GM12892 (cell line): ENCODE measurements at regions not wholly inside any gene's neighbourhood (a gene's known extent, or its start where the extent isn't known, plus 50 kb on each side); places are given as distances from the start of the nearest gene placed in this dataset.

Source experiments
- DNase-seq: peaks from one replicate; pipeline ENCODE4 v3.0.0; 2011; ENCODE audit not compliant: insufficient read length
- FAIRE-seq: peaks from 2 replicates; lab custom pipeline; 2011; peaks lifted over from hg19 to GRCh38; lab: Jason Lieb, UNC
- POLR2A ChIP-seq: IDR thresholded peaks from 2 replicates; pipeline ENCODE4 v1.6.1; 2011; ENCODE audit warnings: low read depth, low read length, control low read depth
- POLR2AphosphoS5 ChIP-seq: IDR thresholded peaks from 2 replicates; pipeline ENCODE4 v1.6.1; 2011; ENCODE audit warnings: low read depth, low read length, control low read depth
- TAF1 ChIP-seq: IDR thresholded peaks from 2 replicates; pipeline ENCODE4 v1.6.1; 2011; ENCODE audit warnings: low read depth, mild to moderate bottlenecking, control low read depth, low read length, borderline replicate concordance

GRCh38 chr2:128384956-128385355 is 66.3 kb upstream of the HS6ST1 start:
- no peak for TF ChIP-seq POLR2A
- TF ChIP-seq POLR2AphosphoS5: no peak
- TF ChIP-seq TAF1: no peak
- no peak for DNase-seq
- no peak for FAIRE-seq

GRCh38 chr2:128385365-128385764 is 66.7 kb upstream of the HS6ST1 start:
- no peak for DNase-seq
- no peak for FAIRE-seq
- TF ChIP-seq POLR2A (no peak), POLR2AphosphoS5 (no peak), TAF1 (no peak)

DNA sequence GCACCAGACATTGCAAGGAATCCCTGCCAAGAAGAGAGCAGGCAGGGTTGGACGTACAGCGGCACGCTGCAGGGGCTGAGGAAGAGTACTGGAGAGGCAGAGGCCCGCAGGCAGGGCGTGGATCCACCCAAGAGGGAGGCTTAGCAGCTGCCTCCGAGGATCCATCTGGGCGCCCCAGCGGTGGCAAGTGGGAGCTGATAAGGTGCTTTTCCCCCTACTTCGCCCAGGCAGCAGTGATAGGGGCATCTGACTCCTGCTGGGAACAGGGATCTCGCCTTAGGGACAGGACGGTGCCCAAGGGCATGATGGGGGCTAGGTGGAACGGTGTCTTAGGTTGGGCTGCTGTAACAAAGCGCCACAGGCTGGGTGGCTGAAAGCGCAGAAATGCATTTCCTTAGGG is 67.4 kb upstream of the HS6ST1 start:
- TF ChIP-seq TAF1 (no peak), POLR2A (no peak), POLR2AphosphoS5 (no peak)
- DNase-seq (no peak), FAIRE-seq (no peak)

GRCh38 chr2:128388499-128388941 is 69.9 kb upstream of the HS6ST1 start:
- no peak for TF ChIP-seq TAF1
- TF ChIP-seq POLR2AphosphoS5: no peak
- TF ChIP-seq POLR2A: no peak
- no peak for FAIRE-seq
- no peak for DNase-seq

DNA sequence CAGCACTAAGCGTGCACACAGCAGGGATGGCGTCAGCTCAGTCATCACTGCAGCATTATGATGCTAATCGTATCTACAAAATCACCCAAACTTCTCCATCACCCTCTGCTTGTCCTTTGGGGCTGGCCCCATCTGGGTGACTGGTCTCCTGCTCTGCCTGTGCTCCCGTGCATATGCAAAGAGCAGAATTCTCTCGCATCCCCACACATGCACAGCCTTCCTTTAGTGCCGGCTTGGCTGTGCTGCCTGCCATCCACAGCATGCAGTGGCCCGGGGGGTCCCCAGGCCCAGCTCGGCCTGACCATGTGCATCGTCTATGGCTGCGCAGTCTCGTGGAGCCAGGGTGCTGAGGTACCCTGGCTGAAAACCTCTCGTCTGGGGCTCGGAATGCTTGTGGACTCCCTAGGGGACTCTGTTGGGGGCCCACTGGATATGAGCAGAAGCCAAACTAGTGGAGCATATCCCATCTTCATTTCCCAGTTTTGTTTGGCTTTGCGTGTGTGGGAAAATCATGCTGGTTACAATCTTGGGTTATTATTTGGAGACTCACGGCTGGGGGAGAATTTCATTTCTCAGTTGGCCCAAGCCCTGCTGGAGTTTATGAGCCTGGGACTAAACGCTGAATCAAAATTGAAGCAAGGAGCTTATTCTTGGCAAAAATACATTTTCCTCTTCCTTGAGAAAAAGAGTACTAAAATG is 70.9 kb upstream of the HS6ST1 start:
- DNase-seq: no peak
- FAIRE-seq: no peak
- TF ChIP-seq TAF1 (no peak), POLR2AphosphoS5 (no peak), POLR2A (no peak)

- DNase-seq: no peak
- no peak for FAIRE-seq
- no peak for TF ChIP-seq POLR2AphosphoS5
- no peak for TF ChIP-seq POLR2A
- TF ChIP-seq TAF1: no peak
These were observed 71.8 kb upstream of the HS6ST1 start for GRCh38 chr2:128390256-128390990.

- DNase-seq: no peak
- no peak for FAIRE-seq
- TF ChIP-seq POLR2AphosphoS5 (no peak), POLR2A (no peak), TAF1 (no peak)
These were observed 72.4 kb upstream of the HS6ST1 start for GRCh38 chr2:128390991-128391630.

DNA sequence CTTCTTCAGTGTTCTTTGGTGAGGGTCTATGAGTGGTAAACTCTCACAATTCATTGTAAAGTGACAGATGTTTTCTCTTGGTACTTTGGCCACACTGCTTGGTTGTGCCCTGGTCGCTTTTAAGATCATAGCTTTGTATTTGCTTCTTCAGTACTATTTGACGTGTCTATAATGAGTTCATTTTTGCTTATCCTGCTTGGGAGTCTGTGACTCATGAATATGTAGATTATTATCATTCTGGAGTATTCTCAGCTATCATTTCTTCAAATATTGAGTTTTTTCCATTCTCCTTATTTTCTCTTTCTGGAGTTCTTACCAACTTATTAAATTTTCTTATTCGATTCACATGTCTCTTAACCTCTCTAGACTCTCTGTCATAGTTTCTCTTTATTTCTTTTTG is 73.0 kb upstream of the HS6ST1 start:
- FAIRE-seq (no peak), DNase-seq (no peak)
- TF ChIP-seq POLR2A: no peak

DNA sequence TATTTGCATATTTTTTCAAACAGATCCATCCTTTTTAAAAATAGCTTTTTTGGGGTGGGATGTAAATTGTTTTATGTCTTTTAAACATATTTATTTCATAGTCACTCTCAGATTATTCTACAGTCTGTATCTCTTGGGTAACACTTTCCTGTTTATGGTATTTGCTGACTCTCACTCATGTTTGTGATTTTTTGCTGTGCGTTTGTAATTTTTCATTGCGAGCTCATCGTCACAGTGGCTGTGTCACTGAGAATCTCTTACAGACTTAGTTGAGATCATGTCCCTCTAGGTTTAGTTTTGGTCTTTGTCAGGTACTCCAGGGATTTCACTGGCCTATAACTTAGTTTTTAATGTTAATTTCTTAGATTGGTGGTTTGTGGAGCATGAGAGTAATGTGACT is 73.5 kb upstream of the HS6ST1 start:
- FAIRE-seq: no peak
- TF ChIP-seq POLR2A (no peak), TAF1 (no peak), POLR2AphosphoS5 (no peak)
- no peak for DNase-seq

DNA sequence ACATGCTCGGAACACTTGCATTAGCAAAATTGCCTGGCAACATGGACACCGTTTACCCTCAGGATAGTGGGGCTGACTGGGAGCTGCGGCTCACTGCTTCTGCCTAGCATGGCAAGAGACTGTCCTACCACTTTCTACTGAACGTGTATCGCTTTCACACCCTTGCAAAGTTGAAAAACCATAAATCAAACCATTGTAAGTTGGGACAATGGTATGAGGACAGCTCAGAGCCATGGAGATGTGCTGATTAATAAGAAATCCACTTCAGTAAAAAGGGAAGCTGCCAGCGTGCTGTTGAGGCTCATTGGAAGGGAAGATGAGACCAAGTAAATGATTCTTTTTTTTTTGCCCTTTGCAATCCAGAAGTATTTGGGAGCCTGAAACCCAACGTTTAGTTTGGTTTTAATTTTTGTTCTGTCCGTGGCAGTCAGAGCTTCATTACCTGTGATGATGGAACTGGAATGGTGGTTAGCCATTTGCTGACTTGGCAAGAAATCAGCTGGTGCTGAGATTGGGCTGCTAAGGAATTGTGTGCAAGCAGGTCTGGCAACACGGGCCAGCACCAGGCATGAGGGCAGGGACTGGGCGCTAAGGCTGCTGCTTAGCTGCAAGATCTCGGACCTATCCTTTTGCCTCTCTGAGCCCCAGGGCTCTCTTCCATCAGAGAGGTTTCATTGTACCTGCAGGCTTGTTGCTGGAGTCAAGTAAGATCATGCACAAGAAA is 75.5 kb upstream of the HS6ST1 start:
- no peak for TF ChIP-seq TAF1
- TF ChIP-seq POLR2AphosphoS5: no peak
- TF ChIP-seq POLR2A: no peak
- FAIRE-seq (no peak), DNase-seq (no peak)

- DNase-seq (no peak), FAIRE-seq (no peak)
- TF ChIP-seq TAF1: no peak
- no peak for TF ChIP-seq POLR2A
- no peak for TF ChIP-seq POLR2AphosphoS5
These were observed 76.5 kb upstream of the HS6ST1 start for GRCh38 chr2:128395196-128395595.
